Smooth muscle cell of the brain vasculature (primary cell): ENCODE measurements at regions not wholly inside any gene's neighbourhood (a gene's known extent, or its start where the extent isn't known, plus 50 kb on each side); places are given as distances from the start of the nearest gene placed in this dataset.
"Not testable (repeated sequence)": the region's sequence is repeated elsewhere in the genome, so short reads cannot be mapped to it uniquely, and the experiment has no call there.

Experiments
- DNase-seq: peaks from one replicate; pipeline ENCODE4 v3.0.0-alpha.2; 2012; ENCODE audit warnings: low read depth, low spot score

DNA sequence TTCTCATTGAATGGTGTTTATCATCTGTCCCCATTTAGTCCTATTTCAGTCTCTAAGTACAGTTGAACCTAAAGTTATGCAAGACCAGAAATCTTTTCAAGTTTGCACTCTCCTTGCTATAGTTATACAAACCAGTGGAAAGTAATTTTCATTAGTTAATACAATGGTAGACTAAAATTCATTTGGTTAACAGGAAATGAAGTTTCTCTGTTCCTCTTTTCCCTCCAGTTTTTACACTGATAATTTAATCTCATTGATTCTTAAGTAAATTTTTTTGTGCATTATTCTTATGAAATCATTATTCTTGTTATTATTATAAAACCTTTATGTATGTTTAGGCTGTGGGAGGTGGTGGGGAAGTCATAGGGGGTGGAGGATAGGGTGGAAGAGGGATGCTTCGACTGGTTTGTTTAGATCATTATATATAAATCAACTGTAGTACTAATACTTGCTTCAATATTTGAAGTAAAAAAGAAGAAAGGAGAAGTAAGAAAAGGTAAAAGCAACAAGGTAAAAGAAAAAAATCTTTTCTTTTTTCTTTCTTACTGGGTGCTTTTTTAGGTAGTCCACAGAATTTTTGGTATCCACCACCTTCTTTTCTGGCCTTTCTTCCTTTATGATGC, 104.1 kb downstream of the GPR85 start:
- no peak for DNase-seq

DNA sequence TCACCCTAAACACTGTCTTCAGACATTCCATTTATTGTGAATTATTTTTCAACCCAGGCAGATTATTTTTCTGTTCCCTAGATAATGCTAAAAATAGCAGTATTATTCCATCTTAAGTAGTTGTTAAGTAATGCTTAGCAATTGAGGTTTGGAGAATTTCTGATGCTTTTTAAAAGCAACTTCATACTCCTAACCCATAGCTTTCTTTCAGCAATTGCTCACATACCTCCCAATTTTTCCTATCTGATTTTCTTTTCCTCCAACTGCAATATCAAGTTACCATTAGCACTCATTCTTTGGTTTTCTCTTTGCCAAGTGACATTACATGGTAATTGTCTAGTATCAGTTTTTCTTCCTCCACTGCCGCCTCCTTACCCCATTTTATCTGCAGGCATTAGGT, 104.7 kb downstream of the GPR85 start:
- no peak for DNase-seq

DNA sequence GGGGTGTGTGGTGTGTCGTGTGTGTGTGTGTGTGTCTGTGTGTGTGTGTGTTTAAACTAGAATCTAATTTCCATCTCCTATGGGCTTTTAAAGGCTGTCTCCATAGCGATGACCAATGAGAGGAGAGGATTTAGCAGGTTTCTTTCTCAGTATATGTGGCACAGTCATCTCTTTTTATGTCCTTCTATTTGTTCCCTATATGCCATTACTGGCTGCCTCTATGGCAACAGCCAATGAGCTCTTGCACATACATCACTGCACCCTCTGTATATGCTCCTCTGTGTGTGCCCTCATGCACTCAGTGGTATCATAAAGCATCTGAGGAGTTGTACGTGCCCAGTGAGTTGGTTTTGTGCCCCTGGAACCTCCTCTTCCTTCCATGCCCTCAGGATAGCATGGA, 107.6 kb downstream of the GPR85 start:
- DNase-seq, result not testable (repeated sequence)

DNA sequence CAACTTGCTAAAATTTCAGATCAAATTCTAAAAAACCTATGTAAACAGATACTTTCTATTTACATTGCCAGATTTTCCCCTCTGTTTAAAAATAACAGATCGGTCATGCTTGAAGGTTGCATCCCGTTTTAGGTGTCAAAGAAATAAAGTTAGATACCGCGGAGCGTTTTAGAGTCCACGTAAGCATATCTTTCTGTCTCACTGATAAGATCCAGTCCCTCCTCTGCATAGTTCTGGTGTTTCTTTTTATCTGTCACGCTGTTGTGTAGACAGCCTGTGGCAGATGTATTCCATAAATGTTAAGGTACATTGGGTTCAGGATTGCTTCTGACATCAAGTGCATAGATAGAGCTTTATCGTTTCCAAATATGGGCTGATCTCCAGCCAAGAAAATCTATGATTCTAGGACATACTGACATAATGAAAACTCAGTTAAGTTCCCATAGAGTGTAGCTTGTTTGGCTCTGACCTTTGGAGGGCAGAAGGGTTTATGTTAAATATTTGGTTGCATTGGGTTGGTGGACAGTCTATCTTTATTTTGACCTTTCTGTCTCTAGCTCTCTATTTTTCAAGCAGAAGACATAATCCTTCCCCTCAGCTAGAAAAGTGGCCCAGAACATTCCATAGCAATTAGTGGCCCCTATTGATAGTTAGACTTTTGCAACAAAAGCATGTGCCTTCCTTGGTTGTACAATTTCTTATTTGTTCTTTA, 109.2 kb downstream of the GPR85 start:
- not testable (repeated sequence) for DNase-seq

DNA sequence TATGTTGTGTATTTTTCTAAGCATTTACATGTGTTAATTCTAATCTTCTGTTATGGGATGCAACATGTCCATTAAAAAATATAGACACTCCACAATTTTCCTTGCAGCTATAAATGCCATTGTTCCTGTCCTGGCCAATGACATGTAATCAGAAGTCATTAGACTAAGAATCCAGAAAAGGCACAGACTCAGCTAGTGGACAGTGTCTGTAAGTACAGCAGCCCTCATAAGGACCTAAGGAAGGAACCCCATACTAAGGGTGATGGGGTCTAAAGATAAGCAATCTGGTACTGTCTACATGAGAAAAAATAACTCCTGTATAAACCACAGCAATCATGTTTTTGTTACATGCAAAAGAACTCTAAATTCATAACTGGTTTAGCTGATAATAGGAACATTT, 115.9 kb downstream of the GPR85 start:
- DNase-seq, result no peak

DNA sequence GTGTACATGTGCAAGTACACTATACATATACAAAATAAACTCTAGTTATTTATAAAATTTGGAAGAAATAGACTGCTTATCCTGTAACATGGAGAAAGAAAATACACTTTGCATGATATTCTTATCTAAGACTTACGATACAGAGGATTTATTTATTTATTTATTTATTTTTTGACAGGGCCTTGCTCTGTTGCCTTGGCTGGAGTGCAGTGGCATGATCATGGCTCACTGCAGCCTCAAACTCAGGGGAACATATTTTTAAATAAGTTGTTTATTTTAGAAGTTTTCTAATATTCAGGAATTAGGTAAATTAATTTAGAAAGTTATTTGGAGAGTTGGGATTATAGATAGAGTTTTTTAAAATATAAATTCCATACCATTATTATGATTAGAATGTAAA, 116.7 kb downstream of the GPR85 start:
- no peak for DNase-seq

DNA sequence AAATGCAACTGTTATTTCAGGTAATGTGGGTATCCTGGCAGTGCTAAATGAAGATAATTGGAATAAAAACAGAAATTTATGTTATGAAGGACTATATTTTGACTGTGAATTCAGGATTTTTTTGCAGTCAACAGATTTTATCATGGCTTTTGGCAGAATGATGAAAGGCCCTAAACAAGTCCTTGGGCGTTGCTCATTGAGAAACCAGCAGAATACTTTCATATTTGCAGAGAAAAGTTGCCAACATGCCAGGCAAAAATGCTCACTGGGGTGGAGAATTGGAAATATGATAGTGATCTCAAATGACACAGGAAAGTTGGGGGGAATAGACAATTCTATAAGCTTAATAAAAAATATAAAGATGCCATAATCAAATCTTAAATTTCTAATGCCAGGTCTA, 121.1 kb downstream of the GPR85 start:
- DNase-seq, result no peak

DNA sequence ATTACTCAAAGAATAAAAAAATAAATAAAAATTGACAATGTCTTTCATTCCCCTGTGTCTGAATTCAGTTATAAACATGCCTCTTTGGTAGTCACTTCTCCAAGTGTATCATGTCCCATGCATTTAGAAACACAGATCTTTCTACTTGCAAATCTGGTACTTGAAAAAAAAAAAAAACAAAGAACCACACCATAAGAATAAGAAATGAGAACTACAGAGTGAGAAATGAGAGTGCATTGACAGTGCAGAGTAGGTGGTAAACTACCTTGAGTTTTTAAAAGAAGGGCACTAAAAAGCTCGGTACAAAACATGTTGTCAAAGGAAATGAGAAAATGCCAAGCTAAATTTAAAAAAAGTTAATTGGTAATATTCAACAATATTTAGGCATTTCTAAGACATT, 123.0 kb downstream of the GPR85 start:
- DNase-seq, result no peak

DNA sequence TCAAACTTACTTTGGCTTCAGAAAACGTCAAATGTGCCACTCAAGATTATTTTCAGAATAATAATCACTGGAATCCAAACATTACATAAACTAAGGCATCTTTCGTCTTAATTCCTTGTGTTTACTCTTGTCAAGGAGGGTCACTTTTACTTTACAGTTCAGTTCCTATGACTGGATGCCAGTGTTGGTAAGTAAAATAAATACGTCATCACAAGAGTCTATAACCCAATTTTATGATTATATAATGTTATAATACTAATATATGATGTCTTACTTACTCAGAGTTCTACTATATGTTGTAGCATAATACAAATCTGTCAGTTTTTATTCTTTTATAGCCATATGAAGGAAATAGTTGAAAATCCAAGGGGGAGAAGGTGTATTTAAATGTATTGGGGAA, 123.8 kb downstream of the GPR85 start:
- no peak for DNase-seq

DNA sequence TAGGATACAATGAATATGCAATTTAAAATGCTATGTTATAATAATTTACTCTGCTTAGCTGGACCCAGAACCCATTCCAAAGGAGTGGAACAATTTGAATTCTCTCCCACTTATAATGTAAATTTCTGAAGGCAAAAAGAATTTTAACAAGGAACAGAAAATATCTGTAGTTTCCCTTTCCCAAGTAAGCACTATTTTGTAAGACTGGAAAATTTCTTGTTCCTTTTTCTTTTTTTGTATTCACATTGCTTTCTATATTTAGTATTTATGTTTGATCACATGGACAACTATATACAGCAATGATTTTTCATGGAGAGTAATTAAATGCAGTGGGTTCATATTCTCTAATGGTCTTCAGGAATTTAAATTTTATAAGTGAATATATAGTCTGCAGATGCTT, 127.4 kb downstream of the GPR85 start:
- DNase-seq, result no peak

DNA sequence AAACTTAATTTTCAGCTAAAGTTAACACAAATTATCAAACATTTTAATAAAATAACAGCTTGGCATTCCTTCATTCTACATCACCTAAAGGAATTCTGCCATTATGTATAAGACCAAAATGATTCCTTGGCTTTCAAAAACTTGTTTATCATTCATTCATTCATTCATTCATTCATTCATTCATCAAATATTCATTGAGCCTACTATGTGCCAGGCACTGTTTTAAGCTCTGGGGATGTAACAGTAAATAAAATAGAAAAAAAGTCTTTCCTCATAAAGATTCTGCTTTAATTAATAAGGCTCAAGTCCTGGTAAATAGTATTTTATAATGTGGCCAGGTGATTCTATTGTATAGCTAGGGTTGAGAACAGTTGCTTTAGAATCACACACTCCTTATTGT, 127.9 kb downstream of the GPR85 start:
- DNase-seq, result no peak

DNA sequence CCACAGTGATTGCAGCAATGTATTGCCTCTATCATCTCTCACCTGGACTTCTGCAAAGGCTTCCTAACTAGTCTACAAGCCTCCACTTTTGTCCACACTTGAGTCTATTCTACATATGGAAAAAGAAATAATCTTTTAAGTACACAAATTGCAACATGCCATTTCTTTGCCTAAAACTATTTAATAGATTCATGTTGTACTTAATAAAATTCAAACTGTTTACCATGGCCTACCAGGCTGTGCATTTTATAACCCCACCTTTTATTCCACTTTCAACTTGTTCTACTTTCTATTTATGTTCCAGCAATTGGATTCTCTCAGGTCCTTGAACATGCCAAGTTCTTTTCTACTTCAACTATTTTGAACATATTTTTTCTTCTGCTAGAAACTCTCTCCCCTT, 128.7 kb downstream of the GPR85 start:
- no peak for DNase-seq

DNA sequence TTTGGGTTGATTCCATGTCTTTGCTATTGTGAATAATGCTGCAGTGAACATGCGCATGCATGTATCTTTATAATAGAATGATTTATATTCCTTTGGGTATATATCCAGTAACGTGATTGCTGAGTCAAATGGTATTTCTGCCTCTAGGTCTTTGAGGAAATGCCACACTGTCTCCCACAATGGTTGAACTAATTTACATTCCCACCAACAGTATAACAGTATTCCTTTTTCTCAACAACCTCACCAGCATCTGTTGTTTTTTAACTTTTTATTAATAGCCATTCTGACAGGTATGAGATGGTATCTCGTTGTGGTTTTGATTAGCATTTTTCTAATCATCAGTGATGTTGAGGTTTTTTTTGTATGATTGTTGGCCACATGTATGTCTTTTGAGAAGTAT, 133.6 kb downstream of the GPR85 start:
- not testable (repeated sequence) for DNase-seq

DNA sequence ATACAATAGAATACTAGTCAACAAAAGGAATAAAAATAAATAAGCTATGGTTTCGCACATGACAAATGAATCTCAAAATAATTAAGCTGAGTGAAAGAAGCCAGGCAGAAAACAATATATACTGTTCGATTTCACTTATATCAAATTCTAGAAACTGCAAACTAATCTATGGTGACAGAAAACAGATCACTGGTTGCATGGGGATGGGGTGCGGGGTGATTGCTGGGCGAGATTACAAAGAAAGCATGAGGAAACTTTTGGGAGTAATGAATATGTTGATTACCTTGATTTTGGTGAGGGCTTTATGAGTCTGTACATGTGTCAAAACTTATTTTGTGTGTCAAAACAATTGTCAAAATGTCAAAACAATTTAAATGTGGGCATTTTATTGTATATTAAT, 135.6 kb downstream of the GPR85 start:
- DNase-seq, result no peak

DNA sequence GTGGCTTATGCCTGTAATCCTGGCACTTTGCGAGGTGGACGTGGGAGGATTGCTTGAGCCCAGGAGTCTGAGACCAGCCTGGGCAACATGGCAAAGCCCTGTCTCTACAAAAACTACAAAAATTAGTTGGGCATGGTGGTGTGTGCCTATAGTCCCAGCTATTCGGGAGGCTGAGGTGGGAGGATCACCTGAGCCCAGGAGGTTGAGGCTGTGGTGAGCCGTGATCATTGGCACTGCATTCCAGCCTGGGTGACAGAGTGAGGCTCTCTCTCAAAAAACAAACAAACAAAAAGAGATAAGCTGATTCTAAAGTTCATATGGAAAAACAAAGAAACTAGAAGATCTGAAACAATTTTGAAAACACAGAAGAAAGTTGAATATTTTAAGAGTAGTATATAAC, 136.9 kb downstream of the GPR85 start:
- not testable (repeated sequence) for DNase-seq

DNA sequence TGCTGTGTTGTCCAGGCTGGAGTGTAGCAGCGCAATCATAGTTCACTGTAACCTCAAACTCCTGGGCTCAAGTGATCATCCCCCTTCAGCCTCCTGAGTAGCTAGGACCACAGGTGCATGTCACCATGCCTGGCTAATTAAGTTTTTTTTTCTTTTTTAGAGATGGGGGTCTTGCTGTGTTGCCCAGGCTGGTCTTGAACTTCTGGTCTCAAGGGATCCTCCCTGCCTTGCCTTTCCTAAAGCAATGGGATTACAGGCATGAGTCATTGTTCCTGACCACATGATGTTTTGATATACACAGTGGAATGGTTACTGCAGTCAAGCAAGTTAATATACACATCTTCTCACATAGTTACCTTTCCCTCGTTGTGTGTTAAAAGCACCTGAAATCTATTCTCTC, 140.3 kb downstream of the GPR85 start:
- no peak for DNase-seq

DNA sequence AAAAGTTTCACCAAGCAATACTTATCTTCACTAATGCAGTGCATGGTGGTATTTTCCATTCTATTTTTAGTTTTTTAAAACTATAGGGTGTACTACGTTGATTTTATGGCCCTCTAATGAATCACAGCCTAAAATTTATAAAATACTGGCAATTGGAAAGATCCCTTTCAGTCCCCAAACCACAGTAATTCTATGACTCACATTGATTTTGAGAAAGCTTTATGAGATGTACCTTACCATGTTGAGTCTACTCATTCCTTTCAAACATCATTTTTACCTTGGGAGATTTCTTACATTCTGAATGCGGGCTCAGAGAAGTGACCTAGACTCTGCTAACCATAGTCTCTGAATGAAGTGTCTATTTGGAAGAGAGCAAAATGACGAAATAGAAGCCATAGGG, 141.6 kb downstream of the GPR85 start:
- no peak for DNase-seq

DNA sequence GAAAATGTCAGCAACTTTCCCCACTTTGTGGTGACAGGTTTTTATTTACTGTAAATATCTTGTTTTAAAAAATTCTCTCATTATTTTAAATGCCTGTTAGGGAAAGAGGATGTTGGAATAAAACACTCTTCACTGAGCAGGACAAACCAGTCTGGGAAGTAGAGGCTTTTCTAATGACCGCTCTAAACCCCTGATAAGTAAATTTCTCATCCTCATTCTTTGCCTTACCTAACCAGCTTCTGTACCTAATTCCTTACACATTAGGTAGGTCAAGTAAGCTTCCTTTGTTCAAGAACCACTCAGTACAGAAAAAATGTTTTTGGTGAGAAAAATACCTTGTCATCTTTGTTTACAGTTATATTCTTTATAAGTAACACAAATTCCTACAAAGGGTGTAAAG, 143.6 kb downstream of the GPR85 start:
- no peak for DNase-seq

DNA sequence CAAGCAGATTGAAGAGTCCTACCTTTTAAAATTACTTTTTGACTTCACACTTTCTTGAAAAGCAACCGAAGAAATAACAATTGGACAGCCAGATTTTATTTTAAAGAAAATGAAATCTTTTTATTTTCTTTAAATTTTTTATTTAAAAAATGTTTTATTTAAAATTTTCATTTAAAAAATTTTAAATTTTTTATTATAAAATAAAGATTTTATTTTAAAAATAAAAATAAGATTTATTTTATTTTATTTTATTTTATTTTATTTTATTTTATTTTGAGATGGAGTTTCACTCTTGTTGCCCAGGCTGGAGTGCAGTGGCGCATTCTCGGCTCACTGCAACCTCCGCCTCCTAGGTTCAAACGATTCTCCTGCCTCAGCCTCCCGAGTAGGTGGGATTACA, 144.5 kb downstream of the GPR85 start:
- DNase-seq, result not testable (repeated sequence)

DNA sequence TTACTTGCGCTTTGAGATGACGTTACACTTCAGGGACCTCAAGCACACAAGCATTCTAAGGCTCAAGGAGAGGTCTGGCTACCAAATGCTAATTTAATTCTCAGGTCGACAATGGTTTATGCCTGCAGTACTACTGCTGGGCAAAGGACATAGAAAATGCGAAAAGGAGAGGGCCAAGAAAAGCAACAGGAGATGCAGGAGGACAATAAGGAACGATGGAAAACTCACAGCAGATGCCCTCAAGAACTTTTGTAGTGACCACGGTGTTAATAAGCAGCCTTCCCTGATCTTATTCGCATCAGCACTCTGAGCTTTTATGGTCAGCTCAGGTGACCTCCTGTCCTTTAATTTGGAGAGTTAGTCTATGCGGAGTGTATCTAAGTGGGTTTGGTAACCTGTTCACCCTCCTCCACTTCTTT, 146.3 kb downstream of the GPR85 start:
- DNase-seq, result no peak

DNA sequence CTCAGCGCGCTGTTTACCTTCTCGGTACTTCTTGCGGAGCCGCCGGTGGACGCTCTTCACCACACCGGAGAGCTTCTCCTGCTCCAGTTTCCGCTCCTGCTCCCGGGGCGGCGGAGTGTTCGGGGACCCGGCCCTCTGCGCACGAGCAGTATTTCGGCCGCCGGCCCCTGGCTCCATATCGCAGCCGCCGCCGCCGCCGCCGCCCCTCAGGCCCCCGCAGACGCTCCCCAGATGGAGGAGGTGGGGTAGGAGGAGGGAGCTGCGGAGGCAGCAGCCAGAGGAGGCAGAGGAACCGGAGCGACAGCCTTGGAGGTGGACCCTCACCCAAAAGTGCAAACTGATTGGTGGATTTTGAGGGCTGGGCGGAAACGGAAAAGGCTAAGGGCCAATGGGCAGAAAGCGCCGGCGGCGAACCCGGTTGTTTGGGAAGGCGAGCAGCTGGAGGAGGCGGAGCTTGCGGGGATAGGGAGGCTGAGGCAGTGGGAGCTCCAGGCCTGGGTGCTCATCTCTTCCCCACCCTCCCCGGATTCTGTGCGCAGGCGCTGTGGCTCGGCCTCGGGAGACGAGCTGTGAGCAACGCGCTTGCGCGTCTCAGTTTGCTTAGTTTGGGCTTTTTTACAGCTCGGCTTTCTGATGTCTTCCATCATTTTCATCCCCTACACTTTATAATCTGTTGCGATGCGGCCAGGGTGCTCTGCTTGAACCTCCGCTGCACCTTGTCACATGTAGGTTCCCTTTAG, 146.9 kb downstream of the GPR85 start:
- peak; percentile 98 for DNase-seq

DNA sequence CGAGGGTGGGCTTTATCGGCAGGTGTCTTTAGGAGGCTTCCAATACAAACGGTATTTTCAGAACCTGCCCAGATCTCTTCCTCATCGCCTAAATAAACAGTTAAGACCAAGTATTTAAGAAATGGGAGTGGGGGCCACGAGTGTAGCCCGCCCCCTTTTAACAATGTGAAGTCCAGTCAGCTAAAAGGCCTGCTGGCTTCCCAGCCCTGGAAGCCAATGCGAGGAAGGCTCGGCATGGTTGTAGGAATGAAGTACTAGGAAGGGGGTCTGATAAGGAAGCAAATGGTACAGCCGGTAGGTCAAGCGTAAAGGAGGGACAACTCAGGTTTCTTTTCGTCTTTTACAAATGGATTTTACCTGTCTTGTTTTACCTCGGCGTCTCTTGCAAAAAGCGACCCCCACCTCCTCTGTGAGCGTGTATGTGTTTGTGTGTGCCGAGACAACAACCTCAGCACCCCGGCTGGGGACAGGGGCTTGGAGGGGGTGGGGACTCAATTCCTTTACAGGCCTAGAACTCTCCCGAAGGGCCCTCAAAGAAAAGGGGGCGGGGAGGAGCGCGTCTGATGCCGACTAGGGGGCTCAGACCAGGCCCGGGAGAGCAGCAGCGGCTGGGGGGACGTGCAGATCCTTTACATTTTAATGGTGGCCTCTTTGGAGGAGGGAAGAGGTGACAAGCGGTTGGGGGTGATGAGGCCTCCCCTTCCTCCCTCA, 147.6 kb downstream of the GPR85 start:
- DNase-seq, result no peak
